ENCODE measurements at regions not wholly inside any gene's neighbourhood (a gene's known extent, or its start where the extent isn't known, plus 50 kb on each side); places are given as distances from the start of the nearest gene placed in this dataset.

- DNase-seq (ENCODE audit: low read depth) (no peak), FAIRE-seq (no peak)
These were observed 411.7 kb upstream of the ITGA1 start for GRCh38 chr5:52375969-52376368.

GRCh38 chr5:52376592-52376991, 411.1 kb upstream of the ITGA1 start:
- Mint-ChIP-seq H3K4me1 (ENCODE audit: low read depth, unreplicated experiment) (no peaks in the 10 kb centered on the region), H3K9me3 (ENCODE audit: unreplicated experiment) (no peaks in the 10 kb centered on the region), H3K27ac (ENCODE audit: unreplicated experiment) (no peak overlapping the region), H3K4me3 (ENCODE audit: unreplicated experiment) (no peak overlapping the region), H3K36me3 (ENCODE audit: low read depth, unreplicated experiment) (no peaks in the 10 kb centered on the region), H3K27me3 (ENCODE audit: low read depth, unreplicated experiment) (no peaks in the 10 kb centered on the region)
- Histone ChIP-seq H2AFZ (ENCODE audit: low read depth, low read length) (no peak overlapping the region), H3K79me2 (ENCODE audit: insufficient read depth, low read length) (no peaks in the 10 kb centered on the region), H3K27me3 (ENCODE audit: insufficient read depth, low read length) (no peaks in the 10 kb centered on the region), H3K4me3 (ENCODE audit: insufficient read depth, low read depth, low read length) (no peak overlapping the region), H3K36me3 (ENCODE audit: insufficient read depth, low read length) (no peaks in the 10 kb centered on the region), H3K4me2 (ENCODE audit: low read length) (no peak overlapping the region), H3K9me3 (ENCODE audit: insufficient read depth, low read depth, low read length) (no peaks in the 10 kb centered on the region), H3K4me1 (ENCODE audit: insufficient read depth, low read length) (no peaks in the 10 kb centered on the region), H4K20me1 (ENCODE audit: insufficient read depth, low read length) (no peaks in the 10 kb centered on the region), H3K27ac (ENCODE audit: low read depth, low read length) (no peak overlapping the region), H3K9ac (ENCODE audit: low read length) (no peak overlapping the region)
- FAIRE-seq (no peak), DNase-seq (ENCODE audit: low read depth) (no peak)
- TF ChIP-seq EZH2 (IDR thresholded peaks at IDR 0.05; ENCODE audit: insufficient read depth, low read length) (no peak), CTCF (IDR thresholded peaks at IDR 0.05; ENCODE audit: insufficient read depth, low read depth, low read length) (no peak)

More at GRCh38 chr5:52375969-52376368, 411.7 kb upstream of the ITGA1 start:
- Mint-ChIP-seq H3K4me3 (ENCODE audit: unreplicated experiment) (no peak overlapping the region), H3K27ac (ENCODE audit: unreplicated experiment) (no peak overlapping the region), H3K27me3 (ENCODE audit: low read depth, unreplicated experiment) (no peaks in the 10 kb centered on the region), H3K36me3 (ENCODE audit: low read depth, unreplicated experiment) (no peaks in the 10 kb centered on the region), H3K4me1 (ENCODE audit: low read depth, unreplicated experiment) (no peaks in the 10 kb centered on the region), H3K9me3 (ENCODE audit: unreplicated experiment) (no peaks in the 10 kb centered on the region)
- Histone ChIP-seq H3K9ac (ENCODE audit: low read length) (no peak overlapping the region), H3K9me3 (ENCODE audit: insufficient read depth, low read depth, low read length) (no peaks in the 10 kb centered on the region), H3K4me1 (ENCODE audit: insufficient read depth, low read length) (no peaks in the 10 kb centered on the region), H3K4me2 (ENCODE audit: low read length) (no peak overlapping the region), H3K27me3 (ENCODE audit: insufficient read depth, low read length) (no peaks in the 10 kb centered on the region), H3K36me3 (ENCODE audit: insufficient read depth, low read length) (no peaks in the 10 kb centered on the region), H3K27ac (ENCODE audit: low read depth, low read length) (no peak overlapping the region), H3K4me3 (ENCODE audit: insufficient read depth, low read depth, low read length) (no peak overlapping the region), H3K79me2 (ENCODE audit: insufficient read depth, low read length) (no peaks in the 10 kb centered on the region), H2AFZ (ENCODE audit: low read depth, low read length) (no peak overlapping the region), H4K20me1 (ENCODE audit: insufficient read depth, low read length) (no peaks in the 10 kb centered on the region)
- TF ChIP-seq CTCF (IDR thresholded peaks at IDR 0.05; ENCODE audit: insufficient read depth, low read depth, low read length) (no peak), EZH2 (IDR thresholded peaks at IDR 0.05; ENCODE audit: insufficient read depth, low read length) (no peak)

- Histone ChIP-seq H3K9me3 (ENCODE audit: insufficient read depth, low read depth, low read length) (no peaks in the 10 kb centered on the region), H3K27me3 (ENCODE audit: insufficient read depth, low read length) (no peaks in the 10 kb centered on the region), H3K4me3 (ENCODE audit: insufficient read depth, low read depth, low read length) (no peak overlapping the region), H3K79me2 (ENCODE audit: insufficient read depth, low read length) (no peaks in the 10 kb centered on the region), H3K9ac (ENCODE audit: low read length) (no peak overlapping the region), H3K36me3 (ENCODE audit: insufficient read depth, low read length) (no peaks in the 10 kb centered on the region), H2AFZ (ENCODE audit: low read depth, low read length) (no peak overlapping the region), H3K4me2 (ENCODE audit: low read length) (no peak overlapping the region), H3K27ac (ENCODE audit: low read depth, low read length) (no peak overlapping the region), H4K20me1 (ENCODE audit: insufficient read depth, low read length) (no peaks in the 10 kb centered on the region), H3K4me1 (ENCODE audit: insufficient read depth, low read length) (no peaks in the 10 kb centered on the region)
- no peaks in the 10 kb centered on the region for H3K27me3 Mint-ChIP-seq (ENCODE audit: low read depth, unreplicated experiment)
- FAIRE-seq (no peak), DNase-seq (ENCODE audit: low read depth) (no peak)
- no peak overlapping the region for H3K27ac Mint-ChIP-seq (ENCODE audit: unreplicated experiment)
- no peak overlapping the region for H3K4me3 Mint-ChIP-seq (ENCODE audit: unreplicated experiment)
- H3K4me1 Mint-ChIP-seq (ENCODE audit: low read depth, unreplicated experiment): no peaks in the 10 kb centered on the region
- no peaks in the 10 kb centered on the region for H3K9me3 Mint-ChIP-seq (ENCODE audit: unreplicated experiment)
- no peaks in the 10 kb centered on the region for H3K36me3 Mint-ChIP-seq (ENCODE audit: low read depth, unreplicated experiment)
- no peak for TF ChIP-seq EZH2 (IDR thresholded peaks at IDR 0.05; ENCODE audit: insufficient read depth, low read length)
- no peak for TF ChIP-seq CTCF (IDR thresholded peaks at IDR 0.05; ENCODE audit: insufficient read depth, low read depth, low read length)
These were observed 409.5 kb upstream of the ITGA1 start for GRCh38 chr5:52378237-52378636.
